ENCODE measurements at regions not wholly inside any gene's neighbourhood (a gene's known extent, or its start where the extent isn't known, plus 50 kb on each side); places are given as distances from the start of the nearest gene placed in this dataset.

DNA sequence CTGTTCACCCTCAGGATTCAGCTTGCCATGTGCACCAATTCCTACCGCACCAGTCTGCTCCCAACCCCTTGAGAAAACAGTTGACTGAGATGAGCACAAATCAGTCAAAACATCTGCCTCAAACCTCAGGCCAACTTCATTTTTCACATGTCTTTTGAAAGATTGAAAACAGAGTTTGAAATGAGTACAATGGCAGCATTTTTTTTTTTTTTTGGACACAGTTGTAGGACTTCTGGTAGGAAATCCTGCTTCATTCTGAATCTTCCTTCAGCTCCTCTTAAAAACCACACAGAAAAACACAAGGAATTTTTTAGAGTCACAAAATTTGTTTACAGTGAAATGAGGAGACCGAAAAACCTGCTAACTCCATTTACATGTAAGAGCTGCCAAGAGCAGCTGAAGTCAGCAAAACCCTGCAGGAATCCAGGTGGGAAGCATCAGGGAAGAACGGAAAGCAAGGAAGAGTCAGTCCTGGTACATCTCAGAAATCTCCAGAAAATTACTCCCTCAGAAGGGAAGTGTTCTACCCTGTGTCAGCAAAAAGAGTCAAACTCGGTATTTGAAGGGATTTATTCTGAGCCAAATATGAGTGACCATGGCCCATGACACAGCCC lies 100.3 kb upstream of the TMTC1 start:
- Histone ChIP-seq H2AFZ (ENCODE audit: low read depth, low read length) (no peak overlapping the region), H3K9me3 (ENCODE audit: control insufficient read depth, low read length) (no peaks in the 10 kb centered on the region), H4K91ac (ENCODE audit: low read length) (no peak overlapping the region), H3K23ac (ENCODE audit: low read length in 2 of 2) (no peak overlapping the region), H3K18ac (ENCODE audit: low read depth in 1 of 2, low read length in 2 of 2) (no peak overlapping the region), H3K4me1 (ENCODE audit: control insufficient read depth, insufficient read depth, low read depth, low read length) (no peaks in the 10 kb centered on the region), H3K14ac (ENCODE audit: low read length in 2 of 2) (no peak overlapping the region), H3K4ac (ENCODE audit: low read depth in 1 of 2, low read length in 2 of 2) (no peak overlapping the region), H3K79me1 (replicated peaks; ENCODE audit: low read length, poor library complexity, severe bottlenecking) (no peaks in the 10 kb centered on the region), H3K9ac (ENCODE audit: low read length) (no peak overlapping the region), H2BK12ac (ENCODE audit: low read length in 2 of 2) (no peak overlapping the region), H2BK120ac (ENCODE audit: low read depth, low read length) (no peak overlapping the region), H2AK5ac (ENCODE audit: low read length, severe bottlenecking) (no peak overlapping the region), H3K36me3 (ENCODE audit: control insufficient read depth in 1 of 2, insufficient read depth in 2 of 2, low read depth in 1 of 2, low read length in 2 of 2) (no peaks in the 10 kb centered on the region), H3K4me2 (ENCODE audit: low read length, poor library complexity, severe bottlenecking) (no peak overlapping the region), H3K27ac (ENCODE audit: low read length, poor library complexity, severe bottlenecking) (no peak overlapping the region), H3K27me3 (ENCODE audit: control insufficient read depth in 1 of 2, insufficient read depth in 1 of 2, low read length in 2 of 2) (peaks cover 0 to 17% of the 10 kb centered on the region in 2 experiments), H4K8ac (ENCODE audit: low read length) (no peak overlapping the region), H3K4me3 (ENCODE audit: insufficient read depth in 1 of 2, low read depth in 1 of 2, low read length in 2 of 2) (no peak overlapping the region), H2BK15ac (ENCODE audit: low read depth, poor library complexity, severe bottlenecking) (no peak overlapping the region), H2BK5ac (ENCODE audit: low read depth, low read length, poor library complexity, severe bottlenecking) (no peak overlapping the region)
- 92% methylated on average over 4 of the region's 4 CpGs for WGBS
- DNase-seq, result no peak

DNA sequence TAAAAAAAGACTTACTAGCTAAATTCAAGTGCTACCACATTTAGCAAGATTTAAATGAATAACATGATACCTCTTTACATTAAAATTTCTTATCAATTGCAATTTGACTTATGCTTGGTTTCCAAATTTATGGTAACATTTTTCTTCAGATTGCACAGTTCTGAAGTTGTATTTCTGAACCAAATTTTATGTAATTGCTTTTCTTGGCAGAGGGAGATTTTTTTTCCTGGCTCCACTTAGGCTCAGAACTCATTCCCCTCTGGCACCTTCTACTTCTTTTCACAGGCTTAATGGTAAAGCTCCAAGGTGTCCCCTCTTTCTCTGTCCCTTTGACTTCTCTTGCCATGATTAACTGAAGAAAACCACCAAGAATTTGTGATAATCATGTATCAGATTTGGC lies 99.8 kb upstream of the TMTC1 start:
- Histone ChIP-seq H2BK15ac (ENCODE audit: low read depth, poor library complexity, severe bottlenecking) (no peak overlapping the region), H3K23ac (ENCODE audit: low read length in 2 of 2) (no peak overlapping the region), H3K4me2 (ENCODE audit: low read length, poor library complexity, severe bottlenecking) (no peak overlapping the region), H3K9ac (ENCODE audit: low read length) (no peak overlapping the region), H2BK12ac (ENCODE audit: low read length in 2 of 2) (no peak overlapping the region), H3K79me1 (replicated peaks; ENCODE audit: low read length, poor library complexity, severe bottlenecking) (no peaks in the 10 kb centered on the region), H3K4ac (ENCODE audit: low read depth in 1 of 2, low read length in 2 of 2) (no peak overlapping the region), H2AK5ac (ENCODE audit: low read length, severe bottlenecking) (no peak overlapping the region), H3K9me3 (ENCODE audit: control insufficient read depth, low read length) (no peaks in the 10 kb centered on the region), H2BK5ac (ENCODE audit: low read depth, low read length, poor library complexity, severe bottlenecking) (no peak overlapping the region), H3K4me1 (ENCODE audit: control insufficient read depth, insufficient read depth, low read depth, low read length) (no peaks in the 10 kb centered on the region), H2AFZ (ENCODE audit: low read depth, low read length) (no peak overlapping the region), H3K27me3 (ENCODE audit: control insufficient read depth in 1 of 2, insufficient read depth in 1 of 2, low read length in 2 of 2) (peaks cover 0 to 17% of the 10 kb centered on the region in 2 experiments), H4K8ac (ENCODE audit: low read length) (no peak overlapping the region), H4K91ac (ENCODE audit: low read length) (no peak overlapping the region), H3K36me3 (ENCODE audit: control insufficient read depth in 1 of 2, insufficient read depth in 2 of 2, low read depth in 1 of 2, low read length in 2 of 2) (no peaks in the 10 kb centered on the region), H3K14ac (ENCODE audit: low read length in 2 of 2) (no peak overlapping the region), H3K18ac (ENCODE audit: low read depth in 1 of 2, low read length in 2 of 2) (no peak overlapping the region), H3K27ac (ENCODE audit: low read length, poor library complexity, severe bottlenecking) (no peak overlapping the region), H2BK120ac (ENCODE audit: low read depth, low read length) (no peak overlapping the region), H3K4me3 (ENCODE audit: insufficient read depth in 1 of 2, low read depth in 1 of 2, low read length in 2 of 2) (no peak overlapping the region)
- DNase-seq, result no peak

DNA sequence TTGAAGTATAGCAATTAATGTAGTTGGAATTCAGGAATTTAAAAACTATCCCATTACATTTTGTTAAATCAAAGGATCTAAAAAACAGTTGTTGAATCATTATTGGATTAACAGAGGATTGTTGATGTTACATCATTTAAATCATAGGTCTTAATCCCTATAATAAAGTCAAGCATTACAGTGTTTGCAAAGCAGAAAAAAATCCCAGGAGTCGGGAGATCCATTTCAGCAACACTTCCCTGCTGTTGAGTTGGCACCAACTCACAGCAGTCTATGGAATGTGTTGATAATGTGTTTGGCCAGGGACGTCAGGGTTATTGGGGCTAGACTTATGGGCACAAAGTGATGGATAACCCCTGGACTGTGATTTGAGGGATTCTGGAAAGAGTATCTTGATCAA lies 99.1 kb upstream of the TMTC1 start:
- Histone ChIP-seq H3K23ac (ENCODE audit: low read length in 2 of 2) (no peak overlapping the region), H3K79me1 (replicated peaks; ENCODE audit: low read length, poor library complexity, severe bottlenecking) (no peaks in the 10 kb centered on the region), H2BK120ac (ENCODE audit: low read depth, low read length) (no peak overlapping the region), H3K4me2 (ENCODE audit: low read length, poor library complexity, severe bottlenecking) (no peak overlapping the region), H4K91ac (ENCODE audit: low read length) (no peak overlapping the region), H3K9me3 (ENCODE audit: control insufficient read depth, low read length) (no peaks in the 10 kb centered on the region), H2BK12ac (ENCODE audit: low read length in 2 of 2) (no peak overlapping the region), H3K14ac (ENCODE audit: low read length in 2 of 2) (no peak overlapping the region), H2BK15ac (ENCODE audit: low read depth, poor library complexity, severe bottlenecking) (no peak overlapping the region), H3K9ac (ENCODE audit: low read length) (no peak overlapping the region), H3K36me3 (ENCODE audit: control insufficient read depth in 1 of 2, insufficient read depth in 2 of 2, low read depth in 1 of 2, low read length in 2 of 2) (no peaks in the 10 kb centered on the region), H4K8ac (ENCODE audit: low read length) (no peak overlapping the region), H3K4ac (ENCODE audit: low read depth in 1 of 2, low read length in 2 of 2) (no peak overlapping the region), H3K18ac (ENCODE audit: low read depth in 1 of 2, low read length in 2 of 2) (no peak overlapping the region), H3K27ac (ENCODE audit: low read length, poor library complexity, severe bottlenecking) (no peak overlapping the region), H3K4me3 (ENCODE audit: insufficient read depth in 1 of 2, low read depth in 1 of 2, low read length in 2 of 2) (no peak overlapping the region), H2AK5ac (ENCODE audit: low read length, severe bottlenecking) (no peak overlapping the region), H2BK5ac (ENCODE audit: low read depth, low read length, poor library complexity, severe bottlenecking) (no peak overlapping the region), H3K4me1 (ENCODE audit: control insufficient read depth, insufficient read depth, low read depth, low read length) (no peaks in the 10 kb centered on the region), H3K27me3 (ENCODE audit: control insufficient read depth in 1 of 2, insufficient read depth in 1 of 2, low read length in 2 of 2) (peaks cover 0 to 17% of the 10 kb centered on the region in 2 experiments), H2AFZ (ENCODE audit: low read depth, low read length) (no peak overlapping the region)
- DNase-seq, result no peak
- 82% methylated on average over 2 of the region's 2 CpGs for WGBS

DNA sequence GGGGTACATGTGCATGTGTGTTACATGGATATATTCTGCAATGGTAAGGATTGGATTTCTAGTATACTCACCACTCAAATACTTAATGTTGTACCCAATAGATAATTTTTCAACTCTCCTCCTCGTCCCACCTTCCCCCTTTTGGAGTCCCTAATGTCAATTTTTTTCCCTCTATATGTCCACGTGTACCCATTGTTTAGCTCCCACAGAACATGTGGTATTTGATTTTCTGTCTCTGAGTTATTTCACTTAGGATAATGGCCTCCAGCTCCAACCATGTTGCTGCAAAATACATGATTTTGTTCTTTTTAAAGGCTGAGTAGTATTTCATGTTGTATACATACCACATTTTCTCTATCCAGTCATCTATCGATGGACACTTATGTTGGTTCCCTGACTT lies 97.2 kb upstream of the TMTC1 start:
- 66% methylated on average over 3 of the region's 3 CpGs for WGBS
- no peaks in the 10 kb centered on the region for H3K36me3 ChIP-seq (ENCODE audit: control insufficient read depth in 1 of 2, insufficient read depth in 2 of 2, low read depth in 1 of 2, low read length in 2 of 2)

More for the DNA sequence above, 97.2 kb upstream of the TMTC1 start:
- H3K4me1 ChIP-seq (ENCODE audit: control insufficient read depth, insufficient read depth, low read depth, low read length), result no peaks in the 10 kb centered on the region
- H3K4me2 ChIP-seq (ENCODE audit: low read length, poor library complexity, severe bottlenecking), result no peak overlapping the region
- no peak overlapping the region for H2BK5ac ChIP-seq (ENCODE audit: low read depth, low read length, poor library complexity, severe bottlenecking)
- H2BK12ac ChIP-seq (ENCODE audit: low read length in 2 of 2), result no peak overlapping the region
- peaks cover 5% of the 10 kb centered on the region for H3K9me3 ChIP-seq (ENCODE audit: control insufficient read depth, low read length)
- no peak for DNase-seq
- no peaks in the 10 kb centered on the region for H3K79me1 ChIP-seq (replicated peaks; ENCODE audit: low read length, poor library complexity, severe bottlenecking)
- no peak overlapping the region for H2BK120ac ChIP-seq (ENCODE audit: low read depth, low read length)
- H3K23ac ChIP-seq (ENCODE audit: low read length in 2 of 2), result no peak overlapping the region
- no peak overlapping the region for H3K18ac ChIP-seq (ENCODE audit: low read depth in 1 of 2, low read length in 2 of 2)
- no peak overlapping the region for H2AFZ ChIP-seq (ENCODE audit: low read depth, low read length)
- no peak overlapping the region for H2BK15ac ChIP-seq (ENCODE audit: low read depth, poor library complexity, severe bottlenecking)
- no peak overlapping the region for H4K8ac ChIP-seq (ENCODE audit: low read length)
- H3K27me3 ChIP-seq (ENCODE audit: control insufficient read depth in 1 of 2, insufficient read depth in 1 of 2, low read length in 2 of 2), result peaks cover 0 to 17% of the 10 kb centered on the region in 2 experiments
- no peak overlapping the region for H3K4ac ChIP-seq (ENCODE audit: low read depth in 1 of 2, low read length in 2 of 2)
- no peak overlapping the region for H3K27ac ChIP-seq (ENCODE audit: low read length, poor library complexity, severe bottlenecking)
- no peak overlapping the region for H3K4me3 ChIP-seq (ENCODE audit: insufficient read depth in 1 of 2, low read depth in 1 of 2, low read length in 2 of 2)
- H3K14ac ChIP-seq (ENCODE audit: low read length in 2 of 2), result no peak overlapping the region
- H4K91ac ChIP-seq (ENCODE audit: low read length), result no peak overlapping the region
- H3K9ac ChIP-seq (ENCODE audit: low read length), result no peak overlapping the region
- no peak overlapping the region for H2AK5ac ChIP-seq (ENCODE audit: low read length, severe bottlenecking)

All from mesenchymal stem cell (in vitro differentiated cells and primary cell).